HEK293 (cell line): ENCODE measurements at regions not wholly inside any gene's neighbourhood (a gene's known extent, or its start where the extent isn't known, plus 50 kb on each side); places are given as distances from the start of the nearest gene placed in this dataset.

Source experiments
- CTCF ChIP-seq: fragments of 450-650 bp; formaldehyde crosslinking; IDR thresholded peaks from 2 replicates; pipeline ENCODE4 v1.5.1; 2016; ENCODE audit warnings: missing biosample characterization, missing genetic modification characterization
- REST ChIP-seq: fragments of 450-650 bp; formaldehyde crosslinking; IDR thresholded peaks from 2 replicates; pipeline ENCODE4 v1.5.1; 2016; ENCODE audit warnings: missing biosample characterization, missing genetic modification characterization
- TCF7L2 ChIP-seq: IDR thresholded peaks from 2 replicates; pipeline ENCODE4 v1.6.1; 2011; ENCODE audit warnings: low read depth, mild to moderate bottlenecking, inconsistent platforms, low read length, moderate library complexity, borderline replicate concordance
- ZNF157 ChIP-seq: fragments of 450-650 bp; formaldehyde crosslinking; IDR thresholded peaks from 2 replicates; pipeline ENCODE4 v1.5.1; 2016; ENCODE audit warnings: missing biosample characterization, missing genetic modification characterization
- ZNF560 ChIP-seq: fragments of 450-650 bp; formaldehyde crosslinking; IDR thresholded peaks from 2 replicates; pipeline ENCODE4 v1.5.1; 2017; ENCODE audit warnings: missing biosample characterization, missing genetic modification characterization, borderline replicate concordance
- ZNF785 ChIP-seq: fragments of 450-650 bp; formaldehyde crosslinking; IDR thresholded peaks from 2 replicates; pipeline ENCODE4 v1.5.1; 2016; ENCODE audit warnings: missing biosample characterization, missing genetic modification characterization

DNA sequence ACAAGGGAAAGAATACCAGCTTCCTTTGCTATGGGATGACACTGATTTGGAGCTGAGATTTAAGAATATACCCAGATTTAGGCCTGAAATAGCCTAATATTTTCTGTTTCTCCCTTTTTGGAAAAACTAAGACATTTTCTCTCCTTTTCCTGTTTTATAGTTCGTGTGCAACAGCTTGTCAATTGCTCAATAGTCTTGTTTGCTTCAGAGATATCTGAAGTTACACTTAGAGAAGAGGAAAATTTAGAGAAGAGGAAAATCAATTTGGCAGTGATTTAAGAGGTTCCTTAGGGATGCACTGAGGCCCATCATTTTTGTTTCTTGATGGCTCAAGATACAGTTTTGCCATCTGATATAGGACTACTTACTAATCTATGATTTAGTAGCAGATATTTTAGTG is 398.6 kb downstream of the RFPL4B start:
- no peak for TF ChIP-seq CTCF
- no peak for TF ChIP-seq REST
- no peak for TF ChIP-seq ZNF785
- TF ChIP-seq ZNF560 (tag by site-specific recombination): no peak
- TF ChIP-seq ZNF157 (tag by site-specific recombination): no peak
- no peak for TF ChIP-seq TCF7L2
